ENCODE measurements at regions not wholly inside any gene's neighbourhood (a gene's known extent, or its start where the extent isn't known, plus 50 kb on each side); places are given as distances from the start of the nearest gene placed in this dataset.

- TF ChIP-seq RAD21 (IDR thresholded peaks at IDR 0.05 in 1 of 2, conservative IDR thresholded peaks at IDR 0.05 in 1 of 2; ENCODE audit: low read depth in 2 of 2, low read length in 2 of 2) (no peak), MAFK (IDR thresholded peaks at IDR 0.05; ENCODE audit: low read depth, low read length) (no peak), KDM5A (IDR thresholded peaks at IDR 0.05; ENCODE audit: low read length) (no peak), CHD2 (IDR thresholded peaks at IDR 0.05; ENCODE audit: low read length) (no peak)
Observed at GRCh38 chr2:175631245-175631623, 370.8 kb downstream of the LNPK start (continued).

Measured in H1 (cell line).